GM19043 (cell line): ENCODE measurements at regions not wholly inside any gene's neighbourhood (a gene's known extent, or its start where the extent isn't known, plus 50 kb on each side); places are given as distances from the start of the nearest gene placed in this dataset.

Experiments
- ATAC-seq: cut with Tn5 transposase; IDR thresholded peaks from one replicate; pipeline ENCODE4 v1.9.1; 2021; ENCODE audit warnings: low read depth; ENCODE audit not compliant: unreplicated experiment

DNA sequence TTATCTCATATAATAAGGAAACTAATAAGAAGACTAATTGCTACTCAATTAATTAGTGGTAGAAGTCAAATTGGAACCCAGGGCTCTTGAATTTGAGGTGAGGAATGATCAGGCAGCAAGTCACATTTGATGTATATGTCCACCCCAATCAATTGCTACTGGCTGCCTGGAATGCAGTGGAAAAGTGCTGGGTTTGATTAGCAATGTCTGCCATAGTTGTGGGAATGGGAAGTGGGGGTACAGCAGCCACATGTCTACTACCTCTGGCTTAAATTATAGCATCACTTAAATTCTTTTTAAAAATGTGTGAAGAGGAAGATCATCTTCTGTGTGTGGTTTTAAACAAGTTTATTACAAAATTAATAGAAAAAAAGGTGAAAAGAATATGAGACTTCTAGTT lies 50.8 kb upstream of the NAV2 start:
- ATAC-seq, result no peak

DNA sequence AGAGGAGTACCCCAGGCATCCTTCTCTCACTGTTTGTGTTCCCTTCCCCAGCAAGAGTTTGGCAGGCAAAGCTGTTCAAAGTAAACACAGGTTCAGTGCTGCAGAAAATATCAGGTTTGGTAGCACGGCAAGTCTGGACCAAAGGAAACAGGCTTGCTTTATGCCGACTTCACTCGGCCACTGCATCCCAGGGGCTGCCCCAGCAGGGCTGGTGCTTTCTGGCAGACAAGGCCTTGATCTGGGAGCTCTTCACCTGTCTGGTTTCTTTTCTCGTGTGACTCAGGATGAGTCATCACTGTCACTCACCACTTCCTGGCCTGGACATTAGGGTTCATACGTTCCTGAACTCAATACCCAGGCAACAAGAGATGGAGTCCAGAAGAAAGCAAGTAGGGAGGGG lies 52.6 kb upstream of the NAV2 start:
- peak; percentile 100 for ATAC-seq

DNA sequence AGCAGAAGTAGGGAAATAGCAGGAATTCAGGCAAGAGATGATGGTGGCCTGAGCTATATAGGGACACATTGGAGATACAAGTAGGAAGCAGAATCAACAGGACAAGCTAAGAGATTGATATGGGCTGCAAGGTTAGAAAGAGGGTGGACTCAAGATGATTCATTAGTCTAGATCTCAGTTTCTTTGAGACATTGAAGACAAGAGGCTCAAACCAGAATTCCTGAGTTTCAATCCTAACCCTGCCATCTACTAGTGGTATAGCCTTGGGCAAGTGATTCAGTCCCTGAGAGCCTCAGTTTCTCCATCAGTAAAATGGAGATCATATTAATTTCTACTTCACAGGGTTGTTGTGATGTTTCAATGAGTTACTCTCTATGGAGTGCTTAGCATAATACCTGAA lies 53.1 kb upstream of the NAV2 start:
- no peak for ATAC-seq

DNA sequence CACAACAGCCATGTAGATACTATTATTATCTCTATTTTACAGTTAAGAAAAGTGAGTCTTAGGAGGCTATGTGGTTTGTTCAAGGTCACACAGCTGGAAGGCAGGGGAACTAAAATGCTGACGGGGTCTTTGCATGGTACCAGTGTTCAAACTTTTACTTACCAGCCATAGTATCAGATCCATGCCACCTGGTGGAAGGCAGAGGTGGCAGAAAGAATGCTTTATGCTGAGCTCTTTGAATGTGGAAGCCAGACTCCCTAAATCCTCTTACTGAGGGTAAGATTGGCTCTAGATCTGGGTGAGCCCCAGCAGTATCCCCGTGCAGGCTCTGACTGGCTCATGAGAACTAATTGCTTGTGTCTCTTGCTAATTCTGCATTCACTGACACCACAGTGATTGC lies 54.3 kb upstream of the NAV2 start:
- ATAC-seq, result no peak

DNA sequence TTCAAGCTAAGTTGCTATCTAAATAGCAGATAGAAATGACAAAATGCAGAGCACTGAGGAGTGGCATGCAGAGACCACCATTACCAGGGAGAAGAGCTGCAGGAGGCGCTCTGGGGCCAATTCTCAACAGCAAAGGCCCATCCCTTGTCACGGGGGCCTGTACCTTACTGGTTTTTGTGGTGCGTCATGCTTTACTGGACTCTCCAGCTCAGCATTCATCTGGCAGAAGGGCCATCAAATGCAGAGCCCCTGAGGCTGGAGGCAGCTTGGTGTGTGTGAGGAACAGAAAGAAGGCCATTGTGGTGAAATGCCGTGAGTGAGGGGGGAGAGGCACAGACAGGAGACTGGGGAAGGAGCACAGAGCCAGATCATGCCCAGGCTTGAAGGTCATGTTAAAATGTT lies 56.5 kb upstream of the NAV2 start:
- ATAC-seq, result no peak

DNA sequence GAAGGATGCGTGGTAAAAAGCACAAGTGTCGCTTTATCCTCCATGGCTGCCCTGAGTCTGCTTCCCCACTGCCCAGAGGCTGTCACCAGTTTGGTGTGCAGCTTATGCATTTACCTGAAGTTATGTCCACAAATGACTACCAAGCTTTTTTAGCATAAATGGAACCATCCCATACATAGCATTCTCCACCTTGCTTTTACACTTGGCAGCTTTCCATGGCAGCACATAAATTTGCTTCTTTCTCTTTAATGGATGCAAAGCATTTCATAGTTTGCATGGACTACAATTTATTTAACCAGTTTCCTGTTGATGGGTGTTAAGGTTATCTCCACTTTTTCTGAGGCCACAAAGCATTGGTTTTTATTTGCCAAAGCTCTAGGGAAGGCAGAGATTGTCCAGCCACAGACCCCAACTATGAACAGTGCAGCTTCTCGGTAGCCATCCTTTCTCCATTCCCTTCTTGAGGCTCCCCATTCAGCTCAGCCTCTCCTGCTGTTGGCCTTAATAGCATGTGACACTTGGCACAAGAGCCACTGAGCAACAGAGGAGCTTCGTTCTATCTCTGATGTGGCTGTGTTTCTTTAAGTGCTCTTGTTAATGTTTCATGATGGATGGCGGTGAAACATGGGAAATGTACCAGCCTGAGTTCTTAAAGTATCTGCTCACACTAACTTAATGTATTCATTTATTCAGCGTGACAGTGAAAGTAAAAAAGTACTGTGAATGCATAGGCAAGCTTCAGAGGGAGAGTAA lies 59.8 kb upstream of the NAV2 start:
- ATAC-seq, result no peak

DNA sequence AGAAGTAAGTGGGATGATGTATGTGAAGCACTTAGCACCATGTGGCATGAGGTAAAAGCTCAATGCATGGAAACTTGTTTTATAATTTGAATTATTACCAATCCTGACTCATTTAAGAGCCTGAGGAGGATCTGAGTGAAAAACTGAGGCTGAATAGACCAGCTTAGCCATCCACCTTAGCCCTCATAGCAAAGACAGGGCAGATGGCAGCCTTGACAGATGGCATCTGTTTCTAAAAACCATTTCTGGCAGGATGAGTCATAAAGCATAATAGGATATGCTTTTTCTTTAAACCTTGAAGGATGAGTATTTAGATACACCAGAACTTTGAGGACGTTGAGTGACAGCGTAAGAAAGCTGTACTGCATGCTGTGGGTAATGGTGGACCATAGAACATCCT lies 61.0 kb upstream of the NAV2 start:
- ATAC-seq, result no peak

DNA sequence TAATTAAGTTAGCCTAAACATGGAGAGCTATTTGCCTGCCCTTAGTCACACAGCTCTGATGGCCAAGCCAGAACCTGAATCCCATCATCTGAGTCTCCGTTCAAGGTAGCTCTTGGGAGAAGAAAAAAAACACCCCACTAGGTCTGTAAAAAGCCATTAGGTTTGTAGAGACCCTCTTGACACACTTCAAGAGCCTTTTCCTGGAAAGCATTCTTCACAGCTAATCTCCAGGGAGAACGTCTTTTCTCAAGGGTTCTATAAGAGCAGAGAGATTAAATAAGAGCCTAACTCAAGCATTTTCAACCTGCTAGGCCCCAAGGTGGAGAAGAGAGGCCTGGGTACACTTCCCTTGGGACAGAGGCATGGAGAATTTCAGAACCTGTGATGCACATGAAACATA lies 61.6 kb upstream of the NAV2 start:
- ATAC-seq, result no peak

DNA sequence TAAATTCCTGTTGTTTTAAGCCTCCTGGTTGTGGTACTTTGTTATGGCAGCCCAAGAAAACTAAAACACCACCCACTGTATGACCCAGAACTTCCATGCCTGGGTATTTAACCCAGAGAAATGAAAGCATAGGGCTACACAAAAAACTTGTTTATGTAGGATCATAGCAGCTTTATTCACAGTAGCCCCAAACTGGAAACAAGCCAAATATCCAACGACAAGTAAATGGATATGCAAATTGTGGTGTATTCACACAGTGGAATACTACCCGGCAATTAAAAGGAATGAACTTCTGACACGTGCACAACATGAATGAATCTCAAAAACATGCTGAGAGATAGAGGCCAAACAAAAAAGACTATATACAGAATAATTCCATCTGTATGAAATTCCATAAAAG lies 62.2 kb upstream of the NAV2 start:
- no peak for ATAC-seq

DNA sequence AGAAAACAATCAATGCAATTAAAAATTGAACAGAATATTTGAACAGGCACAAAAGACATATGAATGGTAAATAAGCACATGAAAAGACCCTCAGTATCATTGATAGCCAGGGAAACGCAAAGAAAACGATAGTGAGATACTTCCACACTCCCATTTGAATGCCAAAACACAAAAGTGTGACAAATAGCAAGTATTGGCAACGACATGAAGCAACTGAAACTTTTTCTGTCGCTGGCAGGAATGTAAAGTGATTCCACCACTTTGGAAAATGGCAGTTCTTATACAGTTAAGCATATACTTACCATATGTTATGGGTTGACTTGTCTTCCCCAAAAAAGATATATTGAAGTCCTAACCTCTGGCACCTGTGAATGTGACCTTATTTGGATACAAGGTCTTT lies 62.9 kb upstream of the NAV2 start:
- ATAC-seq, result no peak

DNA sequence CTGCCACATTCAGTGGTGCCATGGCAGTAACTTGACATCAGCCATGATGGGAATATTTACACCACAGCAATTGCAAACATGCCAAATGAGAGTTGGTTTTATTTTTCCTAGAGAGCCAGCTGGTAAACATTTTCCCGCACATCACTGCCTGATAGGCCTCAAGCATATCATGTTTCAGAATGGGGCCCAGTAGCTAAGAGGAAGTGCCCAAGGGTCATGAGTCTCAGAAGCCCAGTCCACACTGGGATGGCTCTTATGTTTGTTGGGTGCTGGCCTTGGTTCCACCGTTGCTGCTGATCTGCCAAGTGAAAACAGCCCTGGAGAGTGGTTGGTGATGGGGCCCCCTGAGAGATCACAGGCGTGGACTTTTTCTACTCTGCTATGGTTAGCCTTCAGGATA lies 64.3 kb upstream of the NAV2 start:
- ATAC-seq, result no peak

DNA sequence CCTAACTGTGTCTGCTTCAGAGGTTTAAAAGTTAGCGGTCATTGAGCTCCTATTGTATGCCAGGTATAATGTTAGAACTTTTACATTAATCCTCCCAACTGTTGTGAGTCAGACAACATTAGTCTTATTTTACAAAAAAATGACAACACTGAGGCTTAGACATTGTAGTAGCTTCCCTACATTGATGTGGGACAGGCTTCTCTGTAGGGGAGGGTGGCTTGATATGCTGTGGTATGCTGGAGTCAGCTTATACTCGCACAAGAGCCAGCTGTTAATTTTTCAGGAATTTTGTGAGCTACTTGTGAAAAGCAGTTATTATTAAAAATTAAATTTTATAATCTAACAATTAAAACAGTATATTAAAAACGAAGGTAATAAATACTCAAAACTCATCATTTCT lies 64.8 kb upstream of the NAV2 start:
- ATAC-seq, result no peak

DNA sequence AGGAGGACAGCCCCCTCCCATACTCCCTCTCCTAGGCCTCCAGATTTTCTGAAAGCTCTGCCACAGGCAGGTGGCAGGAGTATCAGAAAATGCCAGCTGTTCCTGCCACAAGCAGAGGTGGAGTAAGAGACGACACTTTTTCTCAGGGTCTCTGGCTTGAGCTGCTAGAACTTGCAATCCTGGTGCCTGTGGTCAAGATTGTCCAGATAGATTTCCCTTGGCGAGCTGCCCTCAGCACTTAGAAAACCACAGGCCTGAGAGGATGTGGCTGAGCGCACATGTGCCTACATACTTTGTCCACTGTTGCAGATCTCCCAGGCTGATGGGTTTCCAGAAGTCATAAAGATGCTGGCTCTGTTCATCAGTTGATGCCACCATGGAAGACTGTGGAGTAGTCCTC lies 65.7 kb upstream of the NAV2 start:
- ATAC-seq, result no peak

DNA sequence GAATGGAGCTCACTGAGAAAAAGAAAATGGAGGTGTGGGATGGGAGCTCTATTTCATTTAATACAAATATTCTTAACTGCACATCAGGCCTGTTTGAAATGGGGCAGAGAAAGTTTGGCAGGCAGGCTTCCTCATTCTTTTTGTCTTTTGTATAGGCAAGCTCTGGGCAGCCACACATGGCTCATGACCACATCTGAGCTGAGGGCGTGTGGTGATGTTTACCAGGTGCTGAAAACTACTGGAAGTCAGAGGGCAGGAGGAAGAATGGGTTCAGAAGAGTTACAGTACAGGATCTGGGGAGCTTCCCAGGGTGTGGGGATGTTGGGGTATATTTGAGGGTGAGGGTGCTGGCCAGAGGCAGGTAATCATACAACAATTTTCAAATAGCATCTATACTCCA lies 66.3 kb upstream of the NAV2 start:
- ATAC-seq, result no peak

DNA sequence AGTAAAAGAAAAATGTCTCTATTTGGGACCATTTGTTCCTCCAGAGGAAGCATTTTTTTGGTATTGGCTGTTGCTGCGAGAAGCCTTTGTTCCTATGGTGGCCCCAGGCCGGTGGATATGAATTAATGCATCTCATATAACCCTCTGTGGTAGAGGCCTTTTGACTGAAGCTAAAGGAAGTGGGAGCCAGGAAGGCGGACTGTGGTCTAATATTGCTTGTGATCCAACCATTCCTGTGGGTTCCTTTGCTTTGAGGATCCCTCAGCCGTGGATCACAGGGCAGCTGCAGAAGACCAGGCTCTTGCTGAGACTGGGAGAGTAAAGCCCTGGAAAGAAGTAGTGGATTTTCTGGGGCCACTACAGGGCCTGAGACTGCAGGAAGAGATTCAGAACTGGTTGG lies 68.3 kb upstream of the NAV2 start:
- ATAC-seq, result no peak

DNA sequence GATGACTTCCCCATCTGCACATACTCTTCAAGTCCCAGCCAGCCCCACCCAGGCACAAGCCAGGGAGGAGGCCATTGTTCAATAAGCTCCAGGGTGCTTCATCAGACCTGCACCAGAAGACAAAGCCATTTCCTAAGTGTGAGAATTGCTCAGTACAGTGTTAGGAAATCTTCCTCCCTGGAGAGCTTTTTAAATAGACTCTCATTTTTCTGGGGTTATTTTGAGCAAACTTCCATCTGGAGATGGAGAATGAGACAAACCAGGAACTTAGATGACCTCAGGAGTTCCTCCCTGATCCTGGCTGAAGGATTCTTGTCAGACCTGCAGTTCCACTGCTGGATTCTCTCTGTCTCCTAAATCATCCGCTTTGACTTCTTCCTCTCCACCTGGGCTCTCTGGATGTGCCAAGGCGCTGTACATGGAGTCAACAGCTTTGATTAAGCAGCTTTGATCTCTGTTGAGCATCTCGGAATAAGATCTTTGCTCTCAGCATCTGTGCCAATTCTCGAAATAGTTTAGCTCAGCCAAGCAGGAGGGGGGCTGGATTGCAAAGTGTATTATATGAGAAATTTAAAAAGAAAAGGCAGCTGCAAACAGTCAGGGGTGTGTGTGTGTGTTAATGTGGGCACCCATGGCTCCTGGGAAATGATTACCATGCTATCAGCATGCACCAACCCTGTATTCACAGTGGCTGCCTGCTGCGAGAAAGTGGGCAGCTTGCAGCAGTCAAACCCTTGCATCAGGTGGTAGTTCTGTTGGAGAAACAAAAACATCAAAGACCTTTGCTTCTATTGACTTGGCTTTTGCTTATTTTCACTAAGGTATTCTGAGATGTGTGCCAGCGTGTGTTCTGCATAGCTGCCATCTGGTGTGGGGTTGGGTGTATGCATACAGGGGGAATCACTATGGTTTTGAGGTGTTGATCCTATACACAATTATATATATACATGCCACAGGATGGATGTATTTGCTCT lies 70.2 kb upstream of the NAV2 start:
- ATAC-seq, result no peak

DNA sequence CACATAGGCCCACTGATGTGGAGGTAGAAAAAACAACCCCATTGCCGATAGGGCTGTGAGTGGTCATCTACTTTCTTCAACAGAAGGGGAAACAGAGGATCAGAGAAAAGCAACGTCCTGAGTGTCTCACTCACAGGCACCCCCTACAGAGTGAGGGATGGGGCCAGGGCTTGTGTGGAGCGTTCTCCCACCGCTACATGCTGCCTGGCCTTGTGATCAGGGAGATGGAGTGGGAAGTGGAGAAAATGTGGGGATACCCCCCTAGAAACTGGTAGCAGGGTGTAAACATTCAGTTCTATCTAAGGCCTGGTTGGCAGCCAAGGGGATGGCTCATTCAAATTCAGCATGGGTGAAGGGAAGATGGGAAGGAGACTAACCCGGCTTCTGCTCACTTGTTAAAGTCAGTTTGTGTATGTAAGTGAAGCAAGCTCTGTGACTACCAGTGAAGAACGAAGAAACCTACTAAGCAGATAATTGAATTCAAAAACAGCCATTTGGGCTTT lies 73.0 kb upstream of the NAV2 start:
- no peak for ATAC-seq

DNA sequence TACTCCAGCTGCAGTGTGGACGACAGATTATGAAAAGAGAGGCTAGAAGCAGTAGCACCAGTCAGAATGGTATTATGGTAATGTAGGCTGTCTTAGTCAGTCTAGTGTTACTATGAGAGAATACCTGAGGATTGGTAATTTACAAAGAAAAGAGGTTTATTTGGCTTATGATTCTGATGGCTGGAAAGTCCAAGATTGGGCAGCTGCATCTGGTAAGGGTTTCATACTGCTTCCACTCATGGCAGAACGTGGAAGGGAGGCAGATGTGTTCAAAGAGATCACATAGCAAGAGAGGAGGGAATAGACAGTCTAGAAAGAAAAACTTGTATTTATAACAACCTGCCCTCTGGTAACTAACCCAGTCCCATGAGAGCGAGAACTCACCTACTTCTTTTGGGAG lies 77.3 kb upstream of the NAV2 start:
- ATAC-seq, result no peak

DNA sequence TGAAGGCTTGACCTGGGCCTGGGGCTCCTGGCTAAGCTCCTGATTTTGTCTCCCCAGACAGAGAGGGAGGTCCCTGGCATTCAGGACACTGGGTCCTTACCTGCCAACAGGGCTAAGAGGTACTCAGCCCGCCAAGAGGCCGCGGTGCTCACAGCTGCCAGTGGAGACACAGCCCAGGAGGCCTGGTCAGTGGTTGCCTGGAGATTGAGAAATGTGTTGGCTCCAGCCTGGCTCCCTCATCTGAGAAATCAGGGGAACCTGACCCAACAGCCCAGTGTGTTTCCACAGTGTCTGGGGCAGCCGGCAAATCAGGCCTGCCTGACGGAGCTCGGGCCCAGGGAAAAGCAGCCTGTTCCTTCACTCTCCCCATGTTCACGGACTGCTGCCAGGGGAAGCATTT lies 79.4 kb upstream of the NAV2 start:
- ATAC-seq, result no peak

DNA sequence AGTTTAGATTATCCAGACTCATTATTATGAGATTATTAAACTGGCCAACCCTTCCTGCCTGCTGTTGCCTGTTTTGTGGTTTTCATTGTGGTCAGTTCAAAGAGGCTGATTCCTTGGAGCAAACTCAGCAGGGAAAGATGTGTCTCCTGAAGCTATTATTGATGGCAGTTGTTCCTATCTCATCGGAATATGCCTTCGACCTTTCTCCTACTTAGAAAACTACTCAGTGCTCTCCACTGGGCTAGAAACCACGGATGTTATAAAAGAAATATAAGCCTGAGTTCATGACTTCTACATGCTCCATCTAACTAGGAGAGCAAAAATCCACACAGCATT lies 80.2 kb upstream of the NAV2 start:
- ATAC-seq, result no peak

DNA sequence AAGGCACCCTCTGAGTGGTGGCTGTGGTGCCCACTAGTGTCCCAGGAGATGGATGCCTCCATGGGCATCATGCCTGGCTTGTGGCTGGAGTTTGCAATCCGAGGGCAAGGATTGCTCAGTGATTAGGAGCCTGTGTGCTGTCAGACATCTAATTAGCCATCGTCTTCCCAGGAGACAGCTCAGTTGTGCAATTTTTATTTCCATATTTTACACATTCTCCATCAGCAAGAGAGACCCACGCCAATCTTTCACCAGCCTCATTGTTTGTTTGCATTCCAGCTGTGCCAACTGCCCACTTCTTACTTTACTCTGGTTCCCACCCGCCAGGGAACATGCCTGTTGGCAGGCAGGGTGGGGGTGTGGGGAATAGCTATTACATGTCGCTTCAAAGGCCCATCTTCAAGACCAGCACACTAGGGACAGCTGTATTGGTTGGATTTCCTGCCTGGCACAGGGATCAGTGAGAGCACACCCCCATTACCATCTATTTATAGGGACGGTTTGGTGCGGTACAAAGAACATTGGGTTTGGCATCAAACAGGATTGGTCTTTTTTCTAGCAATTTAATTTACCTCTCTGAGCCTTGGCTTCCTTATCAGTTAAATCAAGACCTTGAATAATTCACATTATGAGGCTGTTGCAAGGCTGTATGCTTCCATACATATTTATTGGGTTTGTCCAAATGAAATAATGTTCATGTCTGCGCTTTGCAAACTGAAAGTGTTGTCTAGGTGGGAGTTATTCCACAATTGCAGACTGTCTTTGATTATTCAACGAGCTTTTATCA lies 80.7 kb upstream of the NAV2 start:
- ATAC-seq, result no peak
